C4-2B (cell line): ENCODE measurements at regions not wholly inside any gene's neighbourhood (a gene's known extent, or its start where the extent isn't known, plus 50 kb on each side); places are given as distances from the start of the nearest gene placed in this dataset.

ENCODE experiments used
- ZFX ChIP-seq: fragments of 450-650 bp; IDR thresholded peaks from 2 replicates; pipeline ENCODE4 v1.6.1; 2017
- TF ChIP-seq, protein P1 (sequence below): fragments of 450-650 bp; conservative IDR thresholded peaks from 2 replicates; pipeline ENCODE4 v1.5.1; 2017; ENCODE audit warnings: mild to moderate bottlenecking

DNA sequence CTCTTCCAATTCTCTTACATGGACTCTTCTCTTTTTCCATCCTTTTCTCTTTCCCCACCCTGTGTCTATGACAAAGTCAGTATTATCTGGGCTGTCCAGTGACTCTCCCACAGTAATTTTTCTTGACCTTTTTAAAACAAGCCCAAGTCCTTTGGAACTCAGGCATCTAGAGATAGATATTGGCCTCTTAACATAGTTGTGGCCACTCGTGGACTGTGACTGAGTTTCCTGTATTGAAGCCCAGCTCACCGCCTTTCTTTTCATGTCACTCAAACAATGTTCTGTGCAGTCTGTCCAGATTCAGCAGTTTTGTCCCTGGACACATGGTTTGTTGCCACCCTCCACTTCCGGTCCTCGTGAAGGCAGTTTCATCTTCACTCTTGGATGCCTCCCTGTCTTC lies 110.9 kb upstream of the CDC14C start:
- TF ChIP-seq, protein P1, sequence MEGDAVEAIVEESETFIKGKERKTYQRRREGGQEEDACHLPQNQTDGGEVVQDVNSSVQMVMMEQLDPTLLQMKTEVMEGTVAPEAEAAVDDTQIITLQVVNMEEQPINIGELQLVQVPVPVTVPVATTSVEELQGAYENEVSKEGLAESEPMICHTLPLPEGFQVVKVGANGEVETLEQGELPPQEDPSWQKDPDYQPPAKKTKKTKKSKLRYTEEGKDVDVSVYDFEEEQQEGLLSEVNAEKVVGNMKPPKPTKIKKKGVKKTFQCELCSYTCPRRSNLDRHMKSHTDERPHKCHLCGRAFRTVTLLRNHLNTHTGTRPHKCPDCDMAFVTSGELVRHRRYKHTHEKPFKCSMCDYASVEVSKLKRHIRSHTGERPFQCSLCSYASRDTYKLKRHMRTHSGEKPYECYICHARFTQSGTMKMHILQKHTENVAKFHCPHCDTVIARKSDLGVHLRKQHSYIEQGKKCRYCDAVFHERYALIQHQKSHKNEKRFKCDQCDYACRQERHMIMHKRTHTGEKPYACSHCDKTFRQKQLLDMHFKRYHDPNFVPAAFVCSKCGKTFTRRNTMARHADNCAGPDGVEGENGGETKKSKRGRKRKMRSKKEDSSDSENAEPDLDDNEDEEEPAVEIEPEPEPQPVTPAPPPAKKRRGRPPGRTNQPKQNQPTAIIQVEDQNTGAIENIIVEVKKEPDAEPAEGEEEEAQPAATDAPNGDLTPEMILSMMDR = no peak
- no peak for TF ChIP-seq ZFX
